Esophagus squamous epithelium (tissue), 4 donors: ENCODE measurements at regions not wholly inside any gene's neighbourhood (a gene's known extent, or its start where the extent isn't known, plus 50 kb on each side); places are given as distances from the start of the nearest gene placed in this dataset.
"Not testable (repeated sequence)": the region's sequence is repeated elsewhere in the genome, so short reads cannot be mapped to it uniquely, and the experiment has no call there.

Source experiments
- CTCF ChIP-seq, 6 experiments: fragments of 450-650 bp in 4 of 6; fragments of 200-600 bp in 2 of 6; sonication (generic) in 2 of 6; IDR thresholded peaks; one replicate each; pipeline ENCODE4 v1.5.1; 2016 to 2019; ENCODE audit warnings: antibody characterized with exemption in 6 of 6, mild to moderate bottlenecking in 4 of 6, moderate library complexity in 4 of 6
- POLR2A ChIP-seq, 4 donors: fragments of 450-650 bp; IDR thresholded peaks; one replicate each; pipeline ENCODE4 v1.6.1; 2017; ENCODE audit warnings: antibody characterized with exemption in 4 of 4, mild to moderate bottlenecking in 4 of 4, moderate library complexity in 3 of 4

DNA sequence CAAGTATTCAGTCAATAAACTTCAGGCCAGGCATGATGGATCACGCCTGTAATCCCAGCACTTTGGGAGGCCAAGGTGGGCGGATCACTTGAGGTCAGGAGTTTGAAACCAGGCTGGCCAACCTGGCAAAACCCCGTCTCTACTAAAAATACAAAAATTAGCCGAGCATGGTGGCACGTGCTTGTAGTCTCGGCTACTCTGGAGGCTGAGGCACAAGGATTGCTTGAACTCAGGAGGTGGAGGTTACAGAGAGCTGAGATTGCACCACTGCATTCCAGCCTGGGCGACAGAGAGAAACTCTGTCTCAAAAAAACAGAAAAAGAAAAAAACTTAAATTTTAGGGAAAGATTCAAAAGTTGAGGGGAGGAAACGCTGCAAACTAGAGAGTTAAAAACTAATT is 162.8 kb upstream of the SERTAD2 start:
- not testable (repeated sequence) for TF ChIP-seq CTCF, POLR2A (IDR thresholded peaks at IDR 0.05)
